HG03521 (cell line): ENCODE measurements at regions not wholly inside any gene's neighbourhood (a gene's known extent, or its start where the extent isn't known, plus 50 kb on each side); places are given as distances from the start of the nearest gene placed in this dataset.
"Not testable (repeated sequence)": the region's sequence is repeated elsewhere in the genome, so short reads cannot be mapped to it uniquely, and the experiment has no call there.

Experiments
- ATAC-seq: cut with Tn5 transposase; IDR thresholded peaks from one replicate; pipeline ENCODE4 v1.9.1; 2021; ENCODE audit warnings: mild to moderate bottlenecking, moderate library complexity; ENCODE audit not compliant: unreplicated experiment

DNA sequence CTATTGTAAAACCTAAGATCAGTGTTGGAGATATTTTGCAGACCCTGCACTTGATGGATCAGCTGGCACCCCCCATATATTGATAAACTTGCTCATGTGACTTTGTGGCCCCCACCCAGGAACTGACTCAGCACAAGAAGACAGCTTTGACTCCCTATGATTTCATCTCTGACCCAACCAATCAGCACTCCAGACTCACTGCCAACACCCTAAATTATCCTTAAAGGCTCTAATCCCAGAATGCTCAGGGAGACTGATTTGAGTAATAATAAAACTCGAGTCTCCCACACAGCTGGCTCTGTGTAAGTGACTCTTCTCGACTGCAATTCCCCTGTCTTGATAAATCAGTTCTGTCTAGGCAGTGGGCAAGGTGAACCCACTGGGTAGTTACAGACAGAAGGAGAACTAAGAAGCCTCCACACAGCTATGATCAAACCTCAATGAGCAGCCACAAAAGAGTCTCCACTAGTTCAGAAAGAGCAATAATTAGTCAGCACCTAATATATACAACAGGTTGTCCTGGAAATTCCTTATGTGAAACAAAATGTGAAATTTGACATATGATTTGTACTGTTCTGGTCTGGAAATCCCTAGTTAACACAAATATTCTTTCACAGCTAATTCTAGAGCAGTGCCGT, 52.2 kb downstream of the ACTL7B start:
- ATAC-seq = no peak

DNA sequence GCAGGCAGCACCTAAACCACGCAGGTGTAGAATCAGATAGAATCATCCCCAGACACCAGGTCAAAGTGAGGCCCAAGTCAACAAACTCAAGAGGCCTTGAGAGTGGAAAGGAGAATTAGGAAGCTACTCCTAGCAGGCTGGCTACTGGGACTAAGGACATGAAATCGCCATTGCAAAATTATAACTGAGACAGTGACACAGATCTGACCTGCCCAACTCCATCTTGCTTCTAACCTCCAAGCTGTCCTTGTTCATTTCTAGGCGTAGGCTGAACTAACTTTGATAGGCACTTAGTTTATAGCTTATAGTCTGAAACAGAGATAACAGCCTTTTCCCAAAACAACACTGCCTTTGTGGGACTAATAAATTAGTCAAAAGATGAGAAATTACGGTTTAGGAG, 52.8 kb downstream of the ACTL7B start:
- ATAC-seq = no peak

DNA sequence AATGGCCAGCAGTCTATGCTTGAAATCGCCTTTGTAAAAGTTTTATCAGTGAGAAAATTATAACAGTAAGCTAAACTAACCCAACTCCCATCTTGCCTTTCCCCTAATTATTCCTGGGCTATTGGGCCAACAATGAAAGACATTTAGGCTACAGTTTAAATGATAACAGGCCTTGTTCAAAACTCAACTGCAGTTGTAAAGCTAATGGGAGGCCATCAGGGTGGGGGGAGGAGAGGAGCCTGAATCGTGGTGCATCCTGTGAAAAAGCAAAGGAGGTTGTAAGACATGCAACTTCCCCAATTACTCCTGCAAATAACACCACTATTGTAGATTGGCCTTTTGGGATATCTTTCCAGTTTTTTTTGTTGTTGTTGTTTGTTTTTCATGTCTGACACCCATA, 53.8 kb downstream of the ACTL7B start:
- no peak for ATAC-seq

DNA sequence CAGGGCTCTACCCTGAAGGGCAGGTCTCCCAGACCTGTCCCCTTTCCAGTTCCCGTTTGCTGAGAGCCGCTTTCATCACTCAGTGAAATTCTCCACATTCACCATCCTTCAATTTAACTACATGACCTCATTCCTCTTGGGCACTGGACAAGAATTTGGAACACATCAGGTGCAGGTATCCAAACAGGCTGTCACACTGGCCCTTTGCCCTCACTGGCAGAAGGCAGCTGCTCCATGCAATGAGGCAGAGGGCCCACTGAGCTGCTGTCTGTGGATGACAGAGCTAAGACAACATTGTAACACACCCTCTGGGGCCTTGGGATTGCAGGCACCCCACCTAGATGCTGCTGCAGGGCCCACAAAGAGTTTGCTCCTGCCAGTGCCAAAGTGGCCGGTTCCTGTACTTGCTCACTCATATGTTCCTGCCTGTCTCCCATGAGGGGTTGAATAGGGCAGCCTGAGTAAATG, 55.1 kb downstream of the ACTL7B start:
- no peak for ATAC-seq

DNA sequence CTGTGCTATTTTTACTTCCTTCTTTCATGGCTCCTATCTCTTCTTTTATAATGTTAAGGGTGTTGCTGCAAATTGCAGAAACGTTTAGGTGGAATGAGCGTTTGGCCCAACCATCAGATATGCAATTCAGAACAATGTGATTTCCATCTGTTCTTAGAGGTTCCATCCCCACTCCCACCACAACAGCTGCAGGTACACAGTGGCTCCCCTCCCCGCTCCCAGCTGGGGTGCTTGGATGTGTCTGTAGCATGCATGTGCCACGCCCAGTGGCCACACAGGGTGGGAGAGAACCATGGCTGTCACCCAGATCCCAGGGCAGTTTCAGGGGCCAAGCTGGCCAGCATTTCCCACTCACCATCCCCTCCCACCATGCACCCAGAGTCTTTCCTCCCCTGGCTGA, 62.2 kb downstream of the ACTL7B start:
- ATAC-seq = no peak

DNA sequence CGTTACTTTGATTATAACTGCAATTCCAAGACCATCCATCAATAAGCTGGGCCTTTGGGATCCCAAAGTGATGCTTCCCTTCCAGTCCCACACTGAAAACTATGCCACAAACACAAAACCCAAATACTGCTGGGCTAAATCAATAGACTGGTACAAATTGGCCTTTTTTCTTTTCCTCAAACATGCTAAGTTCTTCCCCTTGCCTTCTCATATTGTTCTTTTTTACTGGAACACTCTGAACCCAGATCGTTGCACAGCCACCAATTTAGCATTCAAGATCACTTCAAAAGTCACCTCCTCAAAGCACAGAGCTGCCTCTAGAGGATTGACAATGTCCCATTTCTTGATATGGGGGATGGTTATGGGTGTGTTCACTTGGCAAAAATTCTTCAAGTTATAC, 66.0 kb downstream of the ACTL7B start:
- ATAC-seq = no peak

DNA sequence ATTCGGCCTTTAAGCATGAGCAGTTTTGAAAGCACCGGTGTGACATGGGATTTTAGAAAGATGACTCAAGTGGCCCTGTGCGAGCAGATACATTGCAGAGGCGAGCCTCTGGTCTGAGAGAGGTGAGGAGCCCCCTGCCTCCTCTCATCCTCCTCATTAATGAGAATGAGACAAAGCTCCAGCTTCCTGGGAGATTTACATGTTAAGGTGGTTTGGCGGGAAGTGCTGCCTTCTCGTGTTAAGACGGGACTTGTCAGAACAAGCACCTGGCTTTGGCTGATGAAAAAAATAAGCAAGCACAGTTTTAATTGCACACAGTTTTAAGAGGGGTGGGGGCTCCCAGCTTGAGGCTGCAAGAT, 68.1 kb downstream of the ACTL7B start:
- ATAC-seq = no peak

DNA sequence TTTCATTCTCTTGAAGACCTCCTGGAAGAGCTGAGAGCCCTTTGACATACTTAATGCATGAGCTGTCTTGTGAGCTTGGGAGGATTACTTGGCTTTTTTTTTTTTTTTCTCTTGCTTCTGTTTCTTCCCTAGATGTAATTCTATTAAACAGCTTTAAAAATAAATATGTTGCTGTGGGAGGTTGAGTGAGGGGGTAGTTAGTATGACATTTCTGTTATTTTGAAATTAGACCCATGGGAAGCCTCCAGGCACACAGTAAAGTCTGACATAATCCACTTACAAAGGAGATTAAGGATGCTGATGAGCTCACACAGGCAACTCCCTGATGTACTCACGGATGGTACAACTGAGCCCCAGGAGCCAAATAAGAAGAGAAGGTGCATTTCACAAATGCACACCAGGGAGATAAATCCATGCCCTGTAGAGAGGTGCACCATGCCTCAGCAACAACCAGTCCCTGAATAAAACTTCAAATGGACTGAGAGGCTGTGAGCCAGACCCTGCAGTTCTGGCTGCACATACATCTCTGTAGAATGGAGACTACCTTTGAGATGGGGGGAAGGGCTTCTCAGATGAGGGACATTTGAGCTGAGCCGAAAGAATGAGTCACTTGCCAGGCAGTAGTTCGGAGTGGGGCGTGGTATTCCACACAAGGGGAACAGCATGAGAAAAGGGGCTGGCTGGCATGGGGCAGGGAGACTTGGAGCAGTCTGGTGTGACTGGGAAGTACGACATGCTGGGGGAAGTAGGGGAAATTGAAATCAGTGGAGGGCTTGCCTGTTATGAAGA, 68.7 kb downstream of the ACTL7B start:
- no peak for ATAC-seq

DNA sequence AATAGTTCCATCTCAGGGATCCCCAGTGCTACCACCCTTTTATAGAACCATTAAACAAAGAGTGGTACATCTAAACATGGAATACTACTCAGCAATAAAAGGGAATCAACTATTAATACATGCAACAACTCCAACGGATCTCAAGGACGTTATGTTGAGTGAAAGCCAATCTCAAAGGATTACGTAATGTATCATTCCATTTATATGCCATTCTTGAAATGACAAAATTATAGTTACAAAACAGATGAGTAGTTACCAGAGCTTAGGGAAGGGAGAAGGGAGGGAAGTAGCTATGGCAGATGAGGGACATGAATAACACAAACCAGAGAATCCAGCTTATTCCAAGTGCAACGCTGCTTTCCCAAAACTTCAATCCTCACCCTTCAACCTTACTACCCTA, 69.5 kb downstream of the ACTL7B start:
- no peak for ATAC-seq

DNA sequence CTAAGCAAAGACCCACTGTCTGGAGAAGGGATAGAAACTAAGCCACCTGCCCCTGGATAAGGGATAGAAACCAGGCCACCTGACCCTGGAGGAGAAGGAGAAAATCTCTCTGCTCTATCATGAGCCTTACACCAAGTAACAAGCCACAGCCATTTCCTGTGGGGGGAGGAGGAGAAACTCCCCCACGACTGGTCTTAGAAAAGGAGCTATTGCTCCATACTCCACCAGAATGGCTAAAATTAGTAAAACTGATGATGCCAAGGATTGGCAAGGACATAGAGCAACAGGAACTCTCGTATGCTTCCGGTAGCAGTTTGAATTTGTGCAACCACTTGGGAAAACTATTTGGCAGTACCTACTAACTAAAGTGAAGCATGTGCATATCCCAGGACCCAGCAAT, 70.8 kb downstream of the ACTL7B start:
- no peak for ATAC-seq

DNA sequence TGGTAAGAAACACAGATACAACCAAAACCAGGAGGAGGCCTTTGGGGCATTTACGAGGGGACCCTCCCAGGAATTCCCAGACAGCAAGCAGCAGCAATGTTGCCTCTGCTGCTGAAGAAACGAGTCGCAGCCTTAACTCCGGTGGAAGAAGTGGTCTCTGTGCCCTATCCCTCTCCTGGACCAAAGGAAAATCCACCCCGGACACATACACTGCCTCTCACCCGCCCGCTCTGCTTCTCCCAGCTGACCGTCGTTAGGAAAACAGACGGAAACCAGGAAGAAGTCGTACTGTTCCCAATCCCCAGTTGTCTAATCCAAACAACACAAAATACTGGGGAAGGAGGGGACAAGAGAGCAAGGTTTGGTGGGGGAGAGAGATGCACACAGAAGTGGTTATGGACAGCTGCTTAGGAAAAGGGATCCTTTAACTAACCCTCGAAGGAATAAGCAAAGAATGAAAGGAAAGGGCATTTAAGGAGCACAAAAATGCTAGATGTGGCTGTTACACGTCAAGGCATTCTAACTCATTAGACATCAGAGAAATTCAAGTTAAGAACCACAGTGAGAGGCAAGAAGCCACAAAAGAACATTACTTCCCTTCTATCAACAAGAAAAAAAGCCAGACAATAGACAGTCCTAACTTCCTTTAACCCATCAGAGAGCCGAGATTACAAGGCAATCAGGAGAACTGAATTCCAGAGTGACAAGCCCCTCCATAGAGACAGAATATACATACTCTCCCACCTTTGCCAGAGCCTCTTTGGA, 71.9 kb downstream of the ACTL7B start:
- no peak for ATAC-seq

DNA sequence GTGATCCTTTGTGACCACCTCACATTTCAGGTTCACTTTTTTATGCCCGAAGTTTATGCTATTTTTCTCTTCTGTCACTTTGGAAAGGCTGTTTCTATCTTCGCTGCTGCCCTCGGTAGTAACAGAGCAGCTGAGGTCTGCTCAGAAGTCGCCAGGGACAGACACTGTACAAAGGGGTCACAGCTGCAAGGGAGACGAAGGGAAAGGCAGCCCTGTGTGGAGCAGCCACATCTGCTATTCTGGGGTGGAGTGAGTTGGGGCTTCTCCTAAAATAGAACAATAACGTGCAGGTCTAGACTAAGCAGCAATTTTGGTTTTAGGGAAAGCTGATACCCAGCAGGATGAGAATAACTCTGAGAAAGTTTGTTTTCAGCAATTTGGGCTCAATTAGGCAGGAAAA, 72.5 kb downstream of the ACTL7B start:
- ATAC-seq = no peak

DNA sequence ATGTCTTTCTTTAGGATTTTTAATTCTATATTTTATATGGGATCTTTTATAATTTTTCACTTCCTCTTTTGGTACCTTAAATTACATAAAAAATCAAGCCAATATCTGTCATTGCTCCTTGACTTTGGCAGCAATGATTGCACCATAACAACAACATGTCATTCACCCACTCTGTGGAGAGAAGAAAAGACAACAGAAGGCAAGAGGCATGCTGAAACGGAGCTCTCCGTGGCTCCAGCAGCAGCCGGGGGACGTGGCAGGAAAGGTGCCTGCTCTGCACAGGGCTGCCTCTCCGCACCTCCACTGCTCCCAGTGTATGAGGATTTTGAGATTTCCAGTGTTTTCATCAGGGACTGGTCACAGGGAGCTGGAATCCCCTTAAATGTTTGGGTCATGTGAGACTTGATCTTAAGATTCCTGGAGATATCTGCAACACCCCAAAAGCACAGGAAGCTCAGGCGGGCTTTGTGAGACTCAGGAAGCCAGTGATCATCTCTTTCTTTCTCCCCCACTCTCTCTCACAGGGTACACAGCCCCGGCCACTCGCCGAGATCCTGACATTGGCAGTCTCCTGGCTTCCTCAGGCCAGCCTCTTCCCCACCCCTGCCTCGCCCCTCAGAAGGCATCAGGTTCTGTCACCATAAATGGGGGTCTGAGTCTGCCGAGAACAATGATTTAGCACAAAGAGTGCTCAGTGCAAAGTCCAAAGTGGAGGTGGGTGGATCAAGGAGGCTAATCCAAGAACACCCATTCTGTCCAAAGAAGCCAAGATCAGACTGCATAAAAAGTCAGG, 74.6 kb downstream of the ACTL7B start:
- no peak for ATAC-seq

DNA sequence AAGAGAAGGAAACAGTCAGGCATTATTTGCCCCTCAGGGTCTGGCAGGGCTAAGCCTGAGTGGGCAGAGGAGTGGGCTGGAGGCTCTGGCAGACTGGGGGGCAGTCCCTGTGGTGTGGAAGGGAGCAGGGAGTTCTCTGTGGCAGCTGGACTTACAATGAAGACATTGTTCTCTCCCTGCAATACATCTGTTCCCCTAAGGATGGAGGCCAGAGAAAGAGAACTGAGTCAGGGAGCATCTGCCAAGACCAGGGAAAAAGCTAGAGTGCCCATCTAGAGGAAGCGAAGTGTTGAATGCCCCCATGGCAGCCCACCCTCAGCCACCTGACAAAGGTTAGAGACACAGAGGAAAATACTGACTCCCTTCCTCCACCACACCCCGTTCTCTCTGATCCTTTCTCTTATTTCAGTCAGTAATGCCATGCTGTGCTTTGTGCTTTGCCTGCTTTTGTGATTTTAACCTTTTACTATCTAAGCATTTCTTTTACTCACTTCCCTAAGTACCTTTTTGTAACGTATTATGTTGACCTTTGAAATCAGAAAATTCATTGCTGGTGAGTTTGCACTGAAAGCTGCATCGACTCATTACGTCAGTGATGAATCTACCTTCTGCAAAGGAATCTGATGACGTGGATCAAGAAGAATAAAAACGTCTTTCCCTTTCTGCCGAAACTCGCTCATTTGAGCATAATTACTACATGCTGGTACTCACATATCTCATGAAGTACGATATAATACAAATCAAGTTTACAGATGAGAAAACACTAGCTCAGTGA, 76.0 kb downstream of the ACTL7B start:
- ATAC-seq = no peak

DNA sequence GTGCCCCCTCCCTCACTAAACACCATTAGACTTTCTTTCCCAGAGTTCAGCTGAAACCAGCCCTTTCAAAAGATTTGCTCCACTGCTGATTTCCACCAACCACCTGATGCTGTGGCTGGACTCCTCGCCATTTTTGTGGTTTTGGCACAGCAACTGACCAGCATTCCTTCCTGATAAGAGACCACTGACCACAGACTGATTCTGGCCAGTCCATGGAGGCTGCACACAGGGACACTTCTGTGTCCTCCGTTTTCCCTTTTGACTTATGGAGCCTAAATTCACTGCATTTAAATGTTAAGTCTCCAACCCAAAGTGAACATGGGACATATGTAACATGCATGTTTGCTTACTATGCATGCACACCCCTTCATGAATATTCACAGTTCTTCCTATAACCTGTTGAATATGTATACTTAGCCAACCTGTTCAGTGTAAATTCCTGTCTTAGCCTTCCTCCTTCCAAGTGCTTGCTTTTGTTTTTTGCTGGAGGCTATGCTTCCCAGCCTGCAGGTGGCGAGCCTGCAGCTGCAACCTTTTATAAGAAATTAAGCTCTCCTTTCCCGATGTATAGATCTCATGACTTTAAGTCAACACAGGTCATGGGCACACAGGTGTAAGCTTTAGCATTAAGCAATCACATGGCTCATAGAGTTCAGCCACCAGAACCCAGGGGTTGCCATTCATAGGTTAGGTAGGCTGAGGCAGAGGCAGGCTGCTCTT, 78.7 kb downstream of the ACTL7B start:
- ATAC-seq = no peak

DNA sequence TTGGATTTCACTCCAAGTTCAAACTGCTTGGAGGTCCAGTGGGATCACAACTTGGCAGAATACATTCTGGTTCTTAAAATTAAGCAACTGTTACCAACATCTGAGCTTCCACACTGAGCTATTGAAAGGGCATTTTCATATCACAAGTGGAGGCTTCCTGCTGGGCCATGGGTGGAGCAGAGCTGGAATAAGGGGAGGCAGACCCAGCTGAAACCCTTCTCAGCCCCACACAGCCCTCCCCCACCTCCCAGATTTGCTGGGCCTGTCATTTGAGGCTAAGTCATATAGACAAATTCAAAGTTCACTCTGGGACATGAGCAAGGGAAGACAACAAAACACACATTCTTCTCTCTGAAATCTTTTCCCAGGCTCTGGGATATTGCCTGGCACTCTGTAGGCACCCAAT, 79.9 kb downstream of the ACTL7B start:
- ATAC-seq = no peak

DNA sequence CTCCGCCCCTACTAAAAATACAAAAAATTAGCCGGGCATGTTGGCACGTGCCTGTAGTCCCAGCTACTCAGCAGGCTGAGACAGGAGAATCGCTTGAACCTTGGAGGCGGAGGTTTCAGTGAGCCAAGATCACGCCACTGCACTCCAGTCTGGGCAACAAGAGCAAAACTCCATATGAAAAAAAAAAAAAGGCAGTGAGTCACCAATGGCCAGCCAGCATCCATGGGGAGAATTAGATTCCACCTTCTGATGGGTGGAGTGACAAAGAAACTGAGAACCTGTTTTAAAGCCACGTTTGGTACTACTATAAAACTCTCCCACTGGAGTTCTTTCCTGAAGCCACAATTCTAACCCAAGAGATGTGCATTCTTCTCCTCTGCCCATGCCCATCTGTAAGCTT, 81.7 kb downstream of the ACTL7B start:
- not testable (repeated sequence) for ATAC-seq

DNA sequence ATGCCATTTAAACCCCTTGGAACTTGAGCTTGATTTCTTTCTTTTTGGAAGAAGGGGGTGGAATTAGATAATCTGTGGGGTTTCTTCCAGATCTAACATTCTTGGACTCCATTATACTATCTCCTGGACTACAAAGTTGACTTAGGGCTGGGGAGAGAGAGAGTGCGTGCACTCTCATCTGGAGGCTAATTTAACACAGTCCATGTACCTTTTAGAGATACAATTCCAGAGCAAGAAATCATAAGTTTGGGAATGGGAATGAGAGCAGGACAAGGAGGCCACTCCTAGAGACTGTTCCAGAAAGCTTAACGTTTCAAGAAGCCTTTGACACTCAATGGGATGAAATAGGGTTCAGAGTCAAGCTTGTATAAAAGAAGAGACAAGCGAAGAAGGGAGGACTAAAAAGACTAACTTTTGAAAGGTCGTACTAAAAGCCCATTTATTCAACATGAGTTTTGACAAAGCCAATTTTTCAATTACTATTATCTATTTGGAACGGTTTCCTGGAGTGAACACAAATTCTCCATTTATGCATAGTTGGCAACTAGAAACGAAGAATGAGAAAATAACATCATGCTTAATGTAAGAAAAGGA, 83.4 kb downstream of the ACTL7B start:
- no peak for ATAC-seq

DNA sequence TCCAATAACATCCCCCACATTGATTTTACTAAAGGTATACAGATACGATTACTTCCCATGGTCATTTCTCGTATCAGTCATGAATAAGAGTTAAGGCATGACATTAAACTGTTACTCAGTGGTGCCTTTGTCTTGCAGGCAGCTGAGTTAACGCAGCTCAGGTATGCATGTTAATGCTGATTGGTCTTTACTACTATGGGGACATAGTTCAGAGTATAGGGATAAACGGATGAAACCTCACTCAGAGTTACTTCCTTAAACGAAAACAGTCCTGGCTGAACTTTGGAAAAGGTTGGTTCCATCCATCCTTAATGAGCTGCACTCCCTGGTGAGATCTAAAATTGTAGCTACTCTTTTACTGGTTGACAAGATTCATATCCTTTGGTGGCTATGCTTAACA, 87.0 kb downstream of the ACTL7B start:
- no peak for ATAC-seq
